GM19324 (cell line): ENCODE measurements at regions not wholly inside any gene's neighbourhood (a gene's known extent, or its start where the extent isn't known, plus 50 kb on each side); places are given as distances from the start of the nearest gene placed in this dataset.
"Not testable (repeated sequence)": the region's sequence is repeated elsewhere in the genome, so short reads cannot be mapped to it uniquely, and the experiment has no call there.

ENCODE experiments used
- ATAC-seq: cut with Tn5 transposase; IDR thresholded peaks from one replicate; pipeline ENCODE4 v1.9.1; 2021; ENCODE audit warnings: mild to moderate bottlenecking, moderate library complexity; ENCODE audit not compliant: unreplicated experiment, low FRiP score

- ATAC-seq: no peak
These were observed 1149.1 kb upstream of the PRR20A start for GRCh38 chr13:55991666-55992065.

GRCh38 chr13:55992145-55992544 lies 1148.6 kb upstream of the PRR20A start:
- no peak for ATAC-seq

- ATAC-seq: no peak
These were observed 1141.0 kb upstream of the PRR20A start for GRCh38 chr13:55999709-56000108.

- ATAC-seq: no peak
These were observed 1131.3 kb upstream of the PRR20A start for GRCh38 chr13:56009418-56009817.

- no peak for ATAC-seq
These were observed 1128.1 kb upstream of the PRR20A start for GRCh38 chr13:56012644-56013043.

- no peak for ATAC-seq
These were observed 1124.8 kb upstream of the PRR20A start for GRCh38 chr13:56015919-56016318.

DNA sequence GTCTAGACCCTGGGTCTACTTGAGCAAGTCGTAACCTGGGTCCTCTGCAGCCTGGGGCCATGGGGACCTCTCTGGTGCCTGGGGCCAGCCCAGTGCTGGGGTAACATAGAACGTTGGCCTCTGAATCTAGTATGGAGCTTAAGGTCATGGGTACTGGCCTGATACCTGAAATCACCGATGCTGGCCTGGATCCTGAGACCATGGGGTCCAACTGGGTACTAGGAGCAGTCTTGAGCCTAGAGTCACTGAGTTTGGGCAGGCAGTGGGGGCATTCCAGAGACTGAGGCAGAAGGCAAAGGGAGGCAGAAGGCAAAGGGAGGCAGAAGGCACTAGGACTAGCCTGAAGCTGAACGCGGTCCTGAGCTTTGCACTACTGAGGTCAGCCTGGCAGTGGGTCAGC lies 1121.1 kb upstream of the PRR20A start:
- ATAC-seq: no peak

GRCh38 chr13:56020425-56020824 lies 1120.3 kb upstream of the PRR20A start:
- ATAC-seq: no peak

GRCh38 chr13:56039992-56040391 lies 1100.7 kb upstream of the PRR20A start:
- ATAC-seq: no peak

DNA sequence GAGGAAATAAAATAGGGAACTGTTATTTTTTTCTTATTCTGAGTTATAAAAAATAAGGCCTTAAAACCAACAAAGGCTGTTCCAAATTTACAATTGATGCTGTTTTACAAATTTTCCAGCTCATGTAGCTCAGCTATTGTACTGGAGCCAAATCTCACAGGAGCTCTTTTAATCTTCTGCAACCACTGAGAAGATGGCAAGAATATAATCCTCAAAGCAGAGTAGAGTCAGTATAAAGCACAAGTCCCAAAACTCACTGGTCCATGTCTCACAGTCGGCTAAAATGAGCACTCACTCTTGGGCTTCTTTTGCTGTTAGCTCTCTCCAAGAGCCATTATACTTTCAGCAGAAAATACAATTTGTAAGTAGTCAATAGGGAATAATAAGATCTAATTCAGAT lies 1074.4 kb upstream of the PRR20A start:
- ATAC-seq: no peak

GRCh38 chr13:56102641-56103040 lies 1038.1 kb upstream of the PRR20A start:
- no peak for ATAC-seq

GRCh38 chr13:56110751-56111150 lies 1030.0 kb upstream of the PRR20A start:
- ATAC-seq: no peak

- no peak for ATAC-seq
These were observed 1006.2 kb upstream of the PRR20A start for GRCh38 chr13:56134524-56134923.

GRCh38 chr13:56166864-56167263 lies 973.9 kb upstream of the PRR20A start:
- ATAC-seq: no peak

DNA sequence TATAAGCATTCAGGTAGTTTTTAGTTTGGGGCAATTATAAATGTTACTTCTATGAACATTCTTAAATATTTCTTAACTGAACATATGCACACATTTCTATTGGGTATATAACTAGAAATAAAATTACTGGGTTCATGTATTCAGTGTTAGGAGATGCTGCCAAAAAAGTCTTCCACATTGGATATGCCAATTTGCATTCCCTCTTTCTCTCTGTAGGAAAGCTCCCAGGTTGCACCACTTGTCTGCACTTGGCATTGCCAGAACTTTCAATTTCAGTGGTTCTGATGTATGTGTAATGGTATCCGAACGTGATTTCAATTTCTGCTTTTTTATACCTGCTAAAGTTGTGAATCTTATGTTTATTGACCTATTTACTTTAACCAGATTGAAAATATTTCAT lies 972.1 kb upstream of the PRR20A start:
- no peak for ATAC-seq

DNA sequence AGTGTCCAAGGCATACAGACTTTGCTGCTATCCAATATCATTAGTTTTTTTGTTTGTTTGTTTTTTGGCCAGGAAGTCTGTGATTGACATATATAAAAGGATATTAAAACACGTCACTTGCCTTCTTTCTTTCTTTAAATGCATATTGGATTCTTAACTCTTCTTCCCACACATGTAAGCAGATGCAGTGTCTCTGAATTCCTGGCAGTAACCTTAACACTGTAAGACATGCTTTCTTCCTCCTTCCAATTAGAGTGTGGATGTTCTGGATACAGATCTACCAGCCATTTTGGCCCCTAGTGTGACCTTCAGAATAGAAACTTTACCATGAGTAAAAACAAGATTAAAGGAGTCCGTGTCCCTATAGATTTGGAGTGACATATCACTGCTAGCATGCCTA lies 967.4 kb upstream of the PRR20A start:
- ATAC-seq: no peak

- ATAC-seq: no peak
These were observed 958.1 kb upstream of the PRR20A start for GRCh38 chr13:56182598-56182997.

- no peak for ATAC-seq
These were observed 953.4 kb upstream of the PRR20A start for GRCh38 chr13:56187331-56187730.

- ATAC-seq: not testable (repeated sequence)
These were observed 952.1 kb upstream of the PRR20A start for GRCh38 chr13:56188582-56188981.

DNA sequence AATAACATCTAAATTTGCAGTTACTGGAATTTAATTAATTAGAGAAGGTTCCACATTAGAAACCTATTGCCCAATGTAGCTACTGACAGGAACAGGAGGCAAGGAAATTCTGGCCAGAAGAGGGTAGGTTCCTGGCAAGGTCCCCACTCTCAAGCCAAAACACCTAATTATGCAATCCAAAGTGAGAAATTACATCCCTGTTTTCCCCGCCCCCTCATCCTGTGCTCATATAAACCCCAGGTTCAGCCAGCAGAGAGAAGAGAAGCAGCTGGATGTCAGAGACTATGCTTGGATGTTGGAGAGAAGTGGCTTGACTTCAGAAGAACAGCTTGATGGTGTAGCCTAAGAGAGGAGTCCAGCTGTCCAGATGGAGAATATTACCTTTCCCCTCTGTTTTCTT lies 951.3 kb upstream of the PRR20A start:
- ATAC-seq: no peak

DNA sequence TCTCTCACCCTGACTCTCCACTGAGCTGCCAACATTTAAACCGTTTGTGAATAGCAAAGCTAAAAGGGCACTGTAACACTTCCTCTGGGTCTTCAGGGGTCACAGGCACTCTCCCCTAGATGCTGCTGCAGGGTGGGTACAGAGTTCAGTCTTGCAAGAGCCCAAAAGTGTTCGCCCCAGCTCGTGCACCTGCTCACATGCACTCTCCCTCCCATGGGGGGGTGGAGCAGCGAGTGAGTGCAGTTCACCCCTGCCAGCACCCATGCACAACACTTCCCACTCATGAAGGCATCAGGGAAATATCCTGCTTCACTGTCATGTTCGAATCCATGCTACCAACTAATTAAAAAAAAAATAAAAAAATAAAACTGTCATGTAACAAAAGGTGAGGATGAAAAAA lies 950.7 kb upstream of the PRR20A start:
- ATAC-seq: no peak

DNA sequence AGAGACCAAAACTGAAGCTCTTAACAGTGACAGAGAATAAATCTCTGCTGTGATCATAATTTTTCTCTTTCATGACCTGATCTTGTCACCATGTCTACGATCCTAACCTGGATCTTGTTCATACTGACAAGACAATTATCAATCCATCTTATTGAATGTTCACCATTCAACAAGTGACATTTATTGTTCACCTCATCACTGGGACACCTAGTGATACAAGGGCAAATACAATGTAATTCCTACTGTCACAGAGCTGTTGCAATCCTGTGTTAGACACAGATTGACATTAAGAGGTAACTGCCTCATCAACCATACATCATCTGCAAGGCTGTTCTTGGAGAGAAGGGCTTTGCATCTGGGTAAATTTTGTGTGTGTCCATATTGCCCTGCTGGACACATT lies 942.4 kb upstream of the PRR20A start:
- no peak for ATAC-seq

DNA sequence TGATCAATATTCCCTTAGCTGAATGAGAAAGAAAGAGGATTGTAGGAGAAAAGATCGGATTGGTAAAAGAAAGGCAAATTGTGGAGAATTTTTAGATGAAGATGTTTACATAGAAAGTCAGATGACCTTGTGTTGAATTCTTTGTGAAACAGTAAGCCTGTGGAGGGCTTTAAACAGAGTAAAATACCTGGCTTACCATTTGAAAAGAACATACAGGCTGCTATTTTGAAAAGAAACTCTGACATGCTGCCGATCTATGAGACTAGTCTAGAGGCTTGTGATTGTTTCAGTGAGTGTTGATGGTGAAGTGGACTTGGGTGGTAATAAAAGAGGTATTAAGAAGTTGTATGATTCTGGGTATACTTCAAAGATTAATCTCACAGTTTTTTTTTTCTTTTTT lies 938.9 kb upstream of the PRR20A start:
- ATAC-seq: no peak
